ENCODE measurements at regions not wholly inside any gene's neighbourhood (a gene's known extent, or its start where the extent isn't known, plus 50 kb on each side); places are given as distances from the start of the nearest gene placed in this dataset.
"Not testable (repeated sequence)": the region's sequence is repeated elsewhere in the genome, so short reads cannot be mapped to it uniquely, and the experiment has no call there.

DNA sequence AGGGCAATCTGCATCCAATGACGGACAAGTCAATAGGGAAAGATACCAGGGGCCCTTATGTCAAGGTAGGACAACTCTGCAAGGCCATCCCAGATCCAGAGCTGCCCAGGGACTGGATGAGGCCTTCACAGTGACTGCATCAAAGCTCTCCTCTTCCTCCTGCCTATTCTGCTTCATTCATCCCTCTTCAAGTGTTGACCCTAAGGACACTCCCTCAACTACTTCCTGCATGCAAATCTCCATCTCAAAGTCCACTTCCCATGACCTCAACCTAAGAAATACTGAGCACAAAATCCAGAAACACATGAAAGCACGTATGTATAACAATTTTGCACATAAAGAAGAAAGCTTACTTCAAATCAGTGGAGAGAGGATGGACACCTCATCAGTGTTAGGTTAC is 182.3 kb downstream of the AVL9 start:
- TF ChIP-seq, protein P1, sequence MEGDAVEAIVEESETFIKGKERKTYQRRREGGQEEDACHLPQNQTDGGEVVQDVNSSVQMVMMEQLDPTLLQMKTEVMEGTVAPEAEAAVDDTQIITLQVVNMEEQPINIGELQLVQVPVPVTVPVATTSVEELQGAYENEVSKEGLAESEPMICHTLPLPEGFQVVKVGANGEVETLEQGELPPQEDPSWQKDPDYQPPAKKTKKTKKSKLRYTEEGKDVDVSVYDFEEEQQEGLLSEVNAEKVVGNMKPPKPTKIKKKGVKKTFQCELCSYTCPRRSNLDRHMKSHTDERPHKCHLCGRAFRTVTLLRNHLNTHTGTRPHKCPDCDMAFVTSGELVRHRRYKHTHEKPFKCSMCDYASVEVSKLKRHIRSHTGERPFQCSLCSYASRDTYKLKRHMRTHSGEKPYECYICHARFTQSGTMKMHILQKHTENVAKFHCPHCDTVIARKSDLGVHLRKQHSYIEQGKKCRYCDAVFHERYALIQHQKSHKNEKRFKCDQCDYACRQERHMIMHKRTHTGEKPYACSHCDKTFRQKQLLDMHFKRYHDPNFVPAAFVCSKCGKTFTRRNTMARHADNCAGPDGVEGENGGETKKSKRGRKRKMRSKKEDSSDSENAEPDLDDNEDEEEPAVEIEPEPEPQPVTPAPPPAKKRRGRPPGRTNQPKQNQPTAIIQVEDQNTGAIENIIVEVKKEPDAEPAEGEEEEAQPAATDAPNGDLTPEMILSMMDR (IDR thresholded peaks at IDR 0.05), result no peak
- Histone ChIP-seq H3K9me3 (no peaks in the 10 kb centered on the region), H3K27ac (no peak overlapping the region), H3K36me3 (no peaks in the 10 kb centered on the region), H3K4me1 (ENCODE audit: control insufficient read depth in 1 of 2, insufficient read depth in 1 of 2, low read depth in 1 of 2, low read length in 1 of 2) (no peaks in the 10 kb centered on the region), H3K4me3 (ENCODE audit: low read depth in 1 of 2, low read length in 1 of 2) (no peak overlapping the region), H3K27me3 (no peaks in the 10 kb centered on the region)

DNA sequence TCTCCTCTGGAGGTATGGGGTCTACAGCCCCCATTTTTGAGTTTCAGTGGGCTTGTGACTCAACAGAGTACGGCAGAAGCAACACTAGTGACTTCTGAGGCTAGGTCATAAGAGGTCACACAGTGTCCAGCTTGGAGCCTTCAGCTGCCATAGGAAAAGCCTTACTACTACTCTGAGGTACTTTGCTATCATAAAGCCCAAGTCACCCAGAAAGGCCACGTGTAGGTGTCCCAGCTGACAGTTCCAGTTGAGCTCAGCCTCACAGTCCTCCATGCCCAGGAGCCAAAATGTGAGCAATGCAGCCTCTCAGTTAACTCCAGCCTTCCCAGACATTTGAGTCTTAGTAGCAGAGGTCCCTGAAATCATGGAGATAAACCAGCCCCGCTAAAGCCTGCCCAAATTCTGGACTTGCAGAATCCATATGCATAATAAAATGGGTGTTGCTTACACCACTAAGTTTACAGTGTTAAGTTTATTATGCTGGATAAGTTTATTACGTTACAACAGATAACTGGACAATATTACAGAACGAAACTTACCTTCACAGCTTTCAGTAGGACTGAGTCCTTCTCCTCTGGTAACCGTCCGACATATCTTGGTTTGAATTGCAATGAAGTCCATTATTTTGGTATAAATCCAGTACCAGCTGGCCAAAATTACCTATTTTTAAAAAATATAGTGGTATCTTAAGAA is 181.1 kb downstream of the AVL9 start:
- TF ChIP-seq, protein P1 (IDR thresholded peaks at IDR 0.05), result no peak
- Histone ChIP-seq H3K27ac (no peak overlapping the region), H3K27me3 (no peaks in the 10 kb centered on the region), H3K4me1 (ENCODE audit: control insufficient read depth in 1 of 2, insufficient read depth in 1 of 2, low read depth in 1 of 2, low read length in 1 of 2) (peaks cover 9% of the 10 kb centered on the region in 2 experiments), H3K9me3 (no peaks in the 10 kb centered on the region), H3K4me3 (ENCODE audit: low read depth in 1 of 2, low read length in 1 of 2) (no peak overlapping the region), H3K36me3 (no peaks in the 10 kb centered on the region)

DNA sequence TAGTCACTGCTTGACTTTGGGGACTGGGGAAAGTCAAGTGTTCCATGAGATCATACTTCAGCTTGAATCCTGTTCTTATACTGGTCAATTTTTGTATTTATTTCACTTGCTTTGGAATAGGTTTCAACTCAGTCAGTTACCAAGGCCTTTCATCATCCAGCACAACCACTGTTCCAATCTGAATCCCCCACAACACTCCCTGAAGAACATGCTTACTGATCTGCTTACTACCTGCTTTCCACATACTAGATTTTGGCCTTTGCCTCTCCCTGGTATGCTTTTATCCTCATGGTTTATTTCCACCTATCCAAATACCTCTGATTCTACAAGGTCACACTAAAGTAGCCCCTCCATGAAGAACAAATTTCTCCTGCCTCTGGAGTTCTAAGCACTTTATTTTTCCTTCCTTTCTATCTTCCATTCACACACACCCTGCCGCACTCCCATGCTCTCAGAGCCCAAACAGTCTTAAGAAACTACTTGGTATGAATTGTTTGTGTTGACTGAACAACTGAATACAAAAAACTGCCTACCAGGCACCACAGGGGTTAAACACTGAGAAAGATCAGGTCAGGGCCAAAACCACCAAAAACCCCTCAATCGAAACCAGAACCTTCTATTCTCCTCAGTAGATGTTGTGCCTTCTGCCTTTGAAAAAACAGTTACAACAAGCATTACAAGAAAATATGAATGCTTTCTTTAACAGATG is 178.1 kb downstream of the AVL9 start:
- H3K4me3 ChIP-seq (ENCODE audit: low read depth in 1 of 2, low read length in 1 of 2), result no peak overlapping the region
- no peaks in the 10 kb centered on the region for H3K36me3 ChIP-seq
- H3K27me3 ChIP-seq, result no peaks in the 10 kb centered on the region

DNA sequence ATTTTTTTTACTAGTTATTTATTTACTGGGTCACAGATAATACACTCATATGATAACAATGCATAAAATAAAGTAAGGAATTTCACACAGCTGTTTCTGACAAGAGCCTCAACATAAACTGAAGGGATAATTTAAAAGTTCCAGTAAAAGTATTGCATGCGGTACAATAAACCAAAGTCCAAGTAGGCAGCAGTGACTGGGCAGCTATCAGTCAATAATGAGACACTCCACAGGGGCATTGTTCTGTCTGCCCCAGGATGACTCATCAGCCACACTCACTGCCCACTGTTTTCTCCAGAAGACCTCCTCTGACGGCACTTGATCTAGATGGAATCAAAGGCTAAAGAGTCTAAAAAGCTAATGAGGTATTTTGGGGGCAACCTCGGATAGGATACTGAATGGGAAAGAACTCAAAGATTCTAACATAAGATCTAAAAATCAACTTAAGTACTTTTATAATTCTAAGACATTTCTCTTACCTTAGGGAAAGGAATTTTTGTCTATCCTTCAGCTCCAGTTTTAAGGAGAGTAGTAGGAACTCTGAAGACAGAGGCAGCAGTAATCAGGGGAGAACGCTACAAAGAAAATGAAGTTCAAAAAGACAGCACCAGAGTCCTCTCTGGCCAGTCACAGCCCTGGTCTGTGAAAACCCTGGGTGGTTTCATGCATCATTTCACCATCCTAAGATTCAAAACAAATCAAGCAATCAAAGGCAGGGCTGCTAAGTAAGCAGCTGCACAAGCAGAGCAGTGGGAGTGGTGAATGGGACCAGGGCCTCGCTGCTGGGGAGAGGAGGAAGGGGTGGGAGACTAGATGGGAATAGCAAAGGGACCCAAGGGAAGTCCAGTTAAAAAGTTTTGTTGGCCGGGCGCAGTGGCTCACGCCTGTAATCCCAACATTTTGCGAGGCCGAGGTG is 175.1 kb downstream of the AVL9 start:
- peak overlapping the region; percentile 82 for H3K27ac ChIP-seq
- no peak overlapping the region for H3K4me3 ChIP-seq (ENCODE audit: low read depth in 1 of 2, low read length in 1 of 2)

More for the DNA sequence above, 178.1 kb downstream of the AVL9 start:
- no peaks in the 10 kb centered on the region for H3K9me3 ChIP-seq
- H3K27ac ChIP-seq, result no peak overlapping the region
- TF ChIP-seq, protein P1 (IDR thresholded peaks at IDR 0.05), result no peak
- peaks cover 38 to 39% of the 10 kb centered on the region in 2 experiments for H3K4me1 ChIP-seq (ENCODE audit: control insufficient read depth in 1 of 2, insufficient read depth in 1 of 2, low read depth in 1 of 2, low read length in 1 of 2)

DNA sequence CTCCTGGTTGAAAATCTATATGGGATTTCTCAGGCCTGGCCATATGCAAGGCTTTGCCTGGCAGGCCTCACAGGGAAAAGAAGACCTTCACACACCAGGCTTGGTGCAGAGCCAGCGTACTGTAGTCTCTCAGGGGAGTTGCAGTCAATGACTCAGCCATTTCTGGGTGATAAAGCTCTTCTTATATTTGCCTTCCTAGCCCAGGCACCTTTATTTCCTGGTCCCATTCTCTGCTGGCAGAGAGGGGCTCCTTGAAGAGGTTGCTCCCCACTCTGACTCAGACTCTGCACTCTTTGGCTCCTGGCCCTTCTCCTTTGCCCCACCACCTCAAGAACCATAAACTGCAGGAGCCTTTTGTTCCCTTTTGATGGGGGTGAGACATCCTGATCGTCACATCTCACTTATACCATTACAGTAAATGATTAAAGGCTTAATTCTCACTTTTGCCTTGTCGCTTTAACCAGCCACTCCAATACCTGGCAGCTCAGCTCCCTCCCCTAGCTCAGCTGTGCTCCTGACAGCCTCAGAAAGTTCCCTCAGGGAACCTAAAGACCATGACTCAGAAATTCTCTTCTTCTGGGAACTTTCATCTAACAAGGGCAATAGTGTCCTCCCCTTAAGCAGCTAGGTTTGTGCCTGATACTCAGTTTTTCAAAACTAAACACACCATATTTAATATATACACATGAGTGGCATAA is 174.0 kb downstream of the AVL9 start:
- Histone ChIP-seq H3K4me3 (ENCODE audit: low read depth in 1 of 2, low read length in 1 of 2) (peak overlapping the region in 1 of 2 experiments; percentile 10), H3K27ac (peak overlapping the region; percentile 82), H3K4me1 (ENCODE audit: control insufficient read depth in 1 of 2, insufficient read depth in 1 of 2, low read depth in 1 of 2, low read length in 1 of 2) (peaks cover 62 to 69% of the 10 kb centered on the region in 2 experiments)
- not testable (repeated sequence) for H3K36me3 ChIP-seq, H3K27me3 ChIP-seq, H3K9me3 ChIP-seq

More for the DNA sequence above, 175.1 kb downstream of the AVL9 start:
- Histone ChIP-seq H3K27me3 (no peaks in the 10 kb centered on the region), H3K9me3 (no peaks in the 10 kb centered on the region), H3K36me3 (no peaks in the 10 kb centered on the region), H3K4me1 (ENCODE audit: control insufficient read depth in 1 of 2, insufficient read depth in 1 of 2, low read depth in 1 of 2, low read length in 1 of 2) (peaks cover 55 to 59% of the 10 kb centered on the region in 2 experiments)
- TF ChIP-seq, protein P1 (IDR thresholded peaks at IDR 0.05), result no peak

DNA sequence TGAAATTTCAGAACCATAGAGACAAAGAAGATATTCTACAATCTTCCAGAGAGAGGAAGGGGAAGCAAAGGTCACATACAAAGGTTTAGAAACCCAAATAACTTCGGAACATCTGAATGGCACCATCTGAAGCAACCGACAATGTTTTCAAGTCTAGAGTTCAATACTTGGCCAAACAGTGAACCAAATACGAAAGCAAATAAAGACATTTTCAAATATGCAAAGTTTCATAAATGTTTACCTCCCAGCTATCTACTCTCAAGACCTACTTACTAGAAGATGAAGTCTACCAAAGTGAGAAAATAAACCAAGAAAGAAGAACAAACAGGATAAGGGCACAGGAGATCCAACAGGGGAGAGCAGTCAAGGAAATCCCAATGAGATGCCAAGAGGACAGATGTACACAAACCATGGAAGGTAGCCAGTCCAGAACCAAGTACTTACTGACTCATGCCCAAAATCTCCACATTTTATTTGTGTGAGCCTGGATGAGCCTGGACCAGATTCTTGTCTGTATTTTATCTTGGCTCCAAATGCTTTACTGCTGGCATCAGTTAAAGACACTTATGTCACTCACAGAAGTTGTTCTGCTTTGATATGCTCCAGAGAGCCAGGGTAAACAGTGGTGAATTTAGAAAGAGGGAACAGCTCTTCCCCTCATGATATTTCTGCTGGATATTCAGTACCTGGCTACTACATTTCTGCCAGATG is 173.3 kb downstream of the AVL9 start:
- peak overlapping the region in 1 of 2 experiments; percentile 10 for H3K4me3 ChIP-seq (ENCODE audit: low read depth in 1 of 2, low read length in 1 of 2)

DNA sequence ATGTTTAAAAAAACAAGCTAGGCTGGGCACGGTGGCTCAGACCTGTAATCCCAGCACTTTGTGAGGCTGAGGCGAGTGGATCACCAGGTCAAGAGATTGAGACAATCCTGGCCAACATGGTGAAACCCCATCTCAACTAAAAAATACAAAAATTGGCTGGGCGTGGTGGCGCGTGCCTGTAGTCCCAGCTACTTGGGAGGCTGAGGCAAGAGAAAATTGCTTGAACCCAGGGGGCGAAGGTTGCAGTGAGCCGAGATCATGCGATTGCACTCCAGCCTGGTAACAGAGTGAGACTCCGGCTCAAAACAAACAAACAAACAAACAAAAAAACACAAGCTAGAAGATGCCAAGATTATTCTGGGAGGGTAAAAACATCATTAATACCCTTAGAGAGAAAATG is 172.3 kb downstream of the AVL9 start:
- H3K4me3 ChIP-seq (ENCODE audit: low read depth in 1 of 2, low read length in 1 of 2); H3K36me3 ChIP-seq; H3K9me3 ChIP-seq; H3K27me3 ChIP-seq: not testable (repeated sequence)
- peak overlapping the region; percentile 82 for H3K27ac ChIP-seq
- peaks cover 80 to 86% of the 10 kb centered on the region in 2 experiments for H3K4me1 ChIP-seq (ENCODE audit: control insufficient read depth in 1 of 2, insufficient read depth in 1 of 2, low read depth in 1 of 2, low read length in 1 of 2)

More for the DNA sequence above, 173.3 kb downstream of the AVL9 start:
- H3K9me3 ChIP-seq, H3K36me3 ChIP-seq, H3K27me3 ChIP-seq: not testable (repeated sequence)
- peaks cover 70 to 76% of the 10 kb centered on the region in 2 experiments for H3K4me1 ChIP-seq (ENCODE audit: control insufficient read depth in 1 of 2, insufficient read depth in 1 of 2, low read depth in 1 of 2, low read length in 1 of 2)
- H3K27ac ChIP-seq, result peak overlapping the region; percentile 82

DNA sequence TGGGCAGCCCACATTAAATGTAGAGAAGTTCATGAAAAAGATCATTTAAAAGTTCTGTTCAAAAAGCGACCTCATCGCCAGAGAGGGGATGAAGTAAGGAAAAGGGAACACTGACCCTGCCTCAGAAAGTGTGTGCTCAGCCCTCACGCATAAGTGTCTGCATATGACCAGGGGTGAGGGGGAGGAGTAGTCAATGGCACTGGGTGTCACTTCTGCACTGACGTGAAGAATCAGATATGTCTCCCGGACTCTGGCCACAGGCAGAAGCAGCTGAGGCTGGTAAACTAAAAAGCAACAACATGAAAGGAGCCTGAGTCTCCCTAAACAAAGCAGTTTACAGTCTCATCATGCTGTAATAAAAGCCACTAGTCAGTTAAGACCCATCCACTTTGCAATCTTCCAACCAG is 168.5 kb downstream of the AVL9 start:
- not testable (repeated sequence) for H3K27me3 ChIP-seq; H3K4me3 ChIP-seq (ENCODE audit: low read depth in 1 of 2, low read length in 1 of 2); H3K9me3 ChIP-seq; H3K36me3 ChIP-seq
- Histone ChIP-seq H3K27ac (peak overlapping the region; percentile 77), H3K4me1 (ENCODE audit: control insufficient read depth in 1 of 2, insufficient read depth in 1 of 2, low read depth in 1 of 2, low read length in 1 of 2) (peaks cover 68 to 80% of the 10 kb centered on the region in 2 experiments)
